Psoas muscle (tissue), 7 donors: ENCODE measurements at regions not wholly inside any gene's neighbourhood (a gene's known extent, or its start where the extent isn't known, plus 50 kb on each side); places are given as distances from the start of the nearest gene placed in this dataset.

Experiments used
- ATAC-seq, 4 donors: fragments of 200-7000 bp; cut with Tn5 transposase; one replicate each; pipeline ENCODE4 v1.9.1; 2020; ENCODE audit warnings: moderate library complexity in 3 of 4, mild to moderate bottlenecking in 2 of 4
- DNase-seq, 2 donors: peaks; one replicate each; pipeline ENCODE4 v3.0.0-alpha.2; 2020
- H3K27ac ChIP-seq: fragments of 200-600 bp; one replicate; pipeline ENCODE4 v1.8.0; 2022
- H3K27me3 ChIP-seq, 3 donors: fragments of 200-600 bp in 1 of 3; one replicate each; pipeline versions ENCODE4 v1.6.1 to v1.8.0; 2013 to 2022; ENCODE audit warnings: low read length in 2 of 3, mild to moderate bottlenecking in 2 of 3, moderate library complexity in 1 of 3; ENCODE audit not compliant: insufficient read depth in 3 of 3
- H3K36me3 ChIP-seq, 2 donors: fragments of 200-600 bp in 1 of 2; one replicate each; pipeline versions ENCODE4 v1.6.1 to v1.8.0; 2013 to 2022; ENCODE audit warnings: low read depth in 1 of 2, mild to moderate bottlenecking in 1 of 2, moderate library complexity in 1 of 2; ENCODE audit not compliant: insufficient read depth in 1 of 2
- H3K4me1 ChIP-seq: fragments of 200-600 bp; one replicate; pipeline ENCODE4 v1.8.0; 2022
- H3K4me3 ChIP-seq: fragments of 200-600 bp; one replicate; pipeline ENCODE4 v1.8.0; 2022; ENCODE audit warnings: mild to moderate bottlenecking
- H3K9me3 ChIP-seq: fragments of 200-600 bp; one replicate; pipeline ENCODE4 v1.8.0; 2022
- CTCF ChIP-seq: fragments of 200-600 bp; IDR thresholded peaks from one replicate; pipeline ENCODE4 v1.8.0; 2022; ENCODE audit warnings: antibody characterized with exemption
- WGBS, 3 donors: extraction: QIAGEN DNeasy Blood & Tissue Kit; methylation state at CpG; one replicate each; pipeline versions ENCODE4 v1.1.6 to v1.1.7; 2013; 5-methylcytosine and 5-hydroxymethylcytosine counted together
- intact Hi-C, 2 donors: fragments of 100-400 bp; cut with DNase I; formaldehyde crosslinking; loops; one replicate each; pipeline versions ENCODE4 v1.11.0 to v1.14.2; 2022
- donor health status: healthy with polysubstance abuse.
- donor health status: DM: no; HTN: no; CAD: no; lungs with moderate emphysema.
- donor health status: Bipolar disorder and iron deficiency.
- donor health status: healthy.
- donor health status: DM: yes; HTN: yes; CAD: no.
- donor health status: DM: no; HTN: no; CAD: no.
- donor health status: DM: yes; HTN: yes; CAD: no.

- H3K9me3 ChIP-seq = no peaks in the 10 kb centered on the region
- no peaks in the 10 kb centered on the region for H3K4me1 ChIP-seq
- intact Hi-C loops = no loop called here
- no peak for ATAC-seq
- no peaks in the 10 kb centered on the region for H3K27me3 ChIP-seq
- no peak overlapping the region for H3K27ac ChIP-seq
- TF ChIP-seq CTCF = no peak
- no peak overlapping the region for H3K4me3 ChIP-seq
- H3K36me3 ChIP-seq = no peaks in the 10 kb centered on the region
- no peak for DNase-seq
- 46 to 80% (median 76%) methylated on average over 1 of the region's 1 CpG for WGBS, 3 donors
Observed at GRCh38 chr2:180675170-180675569, 305.2 kb upstream of the UBE2E3 start.

GRCh38 chr2:180672377-180672776 is 308.0 kb upstream of the UBE2E3 start:
- intact Hi-C loops = no loop called here
- no peak for TF ChIP-seq CTCF
- Histone ChIP-seq H3K9me3 (no peaks in the 10 kb centered on the region), H3K4me1 (no peaks in the 10 kb centered on the region), H3K27me3 (no peaks in the 10 kb centered on the region), H3K4me3 (no peak overlapping the region), H3K36me3 (no peaks in the 10 kb centered on the region), H3K27ac (no peak overlapping the region)
- DNase-seq (no peak), ATAC-seq (no peak)
- 58 to 67% (median 65%) methylated on average over 1 of the region's 1 CpG for WGBS, 3 donors

GRCh38 chr2:180670302-180671003 is 310.0 kb upstream of the UBE2E3 start:
- TF ChIP-seq CTCF = no peak
- H3K4me3 ChIP-seq = no peak overlapping the region
- no peak for ATAC-seq
- no peaks in the 10 kb centered on the region for H3K27me3 ChIP-seq
- 85 to 87% (median 86%) methylated on average over 4 of the region's 4 CpGs for WGBS, 3 donors
- no peak for DNase-seq
- intact Hi-C loops = no loop called here
- H3K4me1 ChIP-seq = no peaks in the 10 kb centered on the region
- no peaks in the 10 kb centered on the region for H3K36me3 ChIP-seq
- H3K27ac ChIP-seq = no peak overlapping the region
- no peaks in the 10 kb centered on the region for H3K9me3 ChIP-seq

- 18 to 41% (median 26%) methylated on average over 2 of the region's 2 CpGs for WGBS, 3 donors
- TF ChIP-seq CTCF = no peak
- no peak for ATAC-seq
- no peaks in the 10 kb centered on the region for H3K36me3 ChIP-seq
- no peaks in the 10 kb centered on the region for H3K27me3 ChIP-seq
- no peak for DNase-seq
- H3K9me3 ChIP-seq = no peaks in the 10 kb centered on the region
- H3K4me1 ChIP-seq = no peaks in the 10 kb centered on the region
- H3K4me3 ChIP-seq = no peak overlapping the region
- intact Hi-C loops = no loop called here
- H3K27ac ChIP-seq = no peak overlapping the region
Observed at GRCh38 chr2:180669016-180669415, 311.4 kb upstream of the UBE2E3 start.

- H3K36me3 ChIP-seq = no peaks in the 10 kb centered on the region
- 97 to 98% (median 98%) methylated on average over 2 of the region's 2 CpGs for WGBS, 3 donors
- H3K27ac ChIP-seq = no peak overlapping the region
- ATAC-seq (no peak), DNase-seq (no peak)
- intact Hi-C loops = no loop called here
- H3K27me3 ChIP-seq = no peaks in the 10 kb centered on the region
- no peaks in the 10 kb centered on the region for H3K4me1 ChIP-seq
- H3K9me3 ChIP-seq = no peaks in the 10 kb centered on the region
- no peak for TF ChIP-seq CTCF
- H3K4me3 ChIP-seq = no peak overlapping the region
Observed at GRCh38 chr2:180664507-180664906, 315.9 kb upstream of the UBE2E3 start.
